ENCODE measurements at regions not wholly inside any gene's neighbourhood (a gene's known extent, or its start where the extent isn't known, plus 50 kb on each side); places are given as distances from the start of the nearest gene placed in this dataset.

GRCh38 chr7:68535266-68535665, 1063.0 kb upstream of the AUTS2 start:
- no peaks in the 10 kb centered on the region for H3K79me2 ChIP-seq (ENCODE audit: control insufficient read depth in 1 of 2, insufficient read depth in 2 of 2, low read length in 2 of 2)
- H2BK5ac ChIP-seq (ENCODE audit: low read depth, low read length) = no peak overlapping the region
- no peak overlapping the region for H3K9ac ChIP-seq (replicated peaks in 1 of 4; ENCODE audit: extremely low read depth in 1 of 4, low read depth in 3 of 4, low read length in 3 of 4)
- DNase-seq (ENCODE audit: low read depth in 1 of 2, low spot score in 2 of 2) (no peak), FAIRE-seq (no peak)
- no peak overlapping the region for H3K4me2 ChIP-seq (ENCODE audit: insufficient read depth in 1 of 2, low read depth in 2 of 2, low read length in 2 of 2)
- no peak overlapping the region for H2BK12ac ChIP-seq (ENCODE audit: low read depth, low read length)
- H2AK5ac ChIP-seq (ENCODE audit: low read depth, low read length) = no peak overlapping the region
- H4K20me1 ChIP-seq (replicated peaks in 1 of 2; ENCODE audit: control insufficient read depth in 1 of 2, insufficient read depth in 2 of 2, low read length in 2 of 2) = no peaks in the 10 kb centered on the region
- WGBS, 2 experiments (ENCODE audit: extremely low coverage in 1 of 2, insufficient coverage in 1 of 2, insufficient read length in 1 of 2, insufficient replicate concordance in 2 of 2, low coverage in 1 of 2, low lambda C conversion rate in 2 of 2, missing lambda C conversion rate in 1 of 2) = 87% methylated on average over 11 of the region's 22 CpGs; no CpG with 5 or more reads in 1 of the 2 experiments
- H3K4me1 ChIP-seq (replicated peaks in 1 of 4; ENCODE audit: control insufficient read depth in 3 of 4, insufficient read depth in 4 of 4, low read length in 3 of 4) = no peaks in the 10 kb centered on the region
- H3K79me1 ChIP-seq (ENCODE audit: low read depth, low read length) = no peaks in the 10 kb centered on the region
- no peak overlapping the region for H3K4me3 ChIP-seq (ENCODE audit: extremely low read depth in 1 of 4, insufficient read depth in 2 of 4, low read depth in 3 of 4, low read length in 4 of 4)
- CTCF ChIA-PET (ENCODE audit: partially characterized antibody) = no interaction called here
- POLR2A ChIA-PET (ENCODE audit: partially characterized antibody) = no interaction called here
- H3K27ac ChIP-seq (ENCODE audit: low read depth, low read length) = no peak overlapping the region
- no peak overlapping the region for H3K23ac ChIP-seq (ENCODE audit: insufficient read length)
- no peak overlapping the region for H4K5ac ChIP-seq (ENCODE audit: insufficient read length, low read depth, low read length)
- H2BK15ac ChIP-seq (ENCODE audit: low read length) = no peak overlapping the region
- H3K23me2 ChIP-seq (ENCODE audit: low read depth, low read length) = no peaks in the 10 kb centered on the region
- H2AFZ ChIP-seq (ENCODE audit: low read length) = no peak overlapping the region
- no peaks in the 10 kb centered on the region for H3K36me3 ChIP-seq (ENCODE audit: control insufficient read depth in 2 of 4, insufficient read depth in 4 of 4, low read length in 3 of 4)
- no peak overlapping the region for H2BK120ac ChIP-seq (replicated peaks; ENCODE audit: low read depth, low read length)
- no peak overlapping the region for H3K56ac ChIP-seq (replicated peaks; ENCODE audit: insufficient read length, low read depth, low read length)
- no peaks in the 10 kb centered on the region for H3K9me3 ChIP-seq (ENCODE audit: insufficient read depth in 2 of 2, low read depth in 1 of 2, low read length in 1 of 2)
- no peak overlapping the region for H4K8ac ChIP-seq (ENCODE audit: extremely low read depth, insufficient read depth, low read length)
- no peak overlapping the region for H4K91ac ChIP-seq (replicated peaks; ENCODE audit: insufficient read length, low read length)
- H2BK20ac ChIP-seq (ENCODE audit: low read length) = no peak overlapping the region
- no peak overlapping the region for H3K14ac ChIP-seq (ENCODE audit: insufficient read length)
- no peak overlapping the region for H3K4ac ChIP-seq (replicated peaks; ENCODE audit: insufficient read length, low read depth, low read length)
- H3K27me3 ChIP-seq (replicated peaks in 1 of 4; ENCODE audit: control insufficient read depth in 3 of 4, extremely low read depth in 1 of 4, insufficient read depth in 3 of 4, low read length in 3 of 4) = no peaks in the 10 kb centered on the region
- no peak overlapping the region for H3K18ac ChIP-seq (ENCODE audit: extremely low read depth, low read length)
- no peak for TF ChIP-seq TCF12 (IDR thresholded peaks at IDR 0.05; ENCODE audit: low read depth, low read length)

Data from H1 (cell line).